GM18519 (cell line): ENCODE measurements at regions not wholly inside any gene's neighbourhood (a gene's known extent, or its start where the extent isn't known, plus 50 kb on each side); places are given as distances from the start of the nearest gene placed in this dataset.

Experiments used
- ATAC-seq: cut with Tn5 transposase; IDR thresholded peaks from one replicate; pipeline ENCODE4 v1.9.1; 2021; ENCODE audit warnings: mild to moderate bottlenecking, moderate library complexity; ENCODE audit not compliant: unreplicated experiment, low FRiP score

DNA sequence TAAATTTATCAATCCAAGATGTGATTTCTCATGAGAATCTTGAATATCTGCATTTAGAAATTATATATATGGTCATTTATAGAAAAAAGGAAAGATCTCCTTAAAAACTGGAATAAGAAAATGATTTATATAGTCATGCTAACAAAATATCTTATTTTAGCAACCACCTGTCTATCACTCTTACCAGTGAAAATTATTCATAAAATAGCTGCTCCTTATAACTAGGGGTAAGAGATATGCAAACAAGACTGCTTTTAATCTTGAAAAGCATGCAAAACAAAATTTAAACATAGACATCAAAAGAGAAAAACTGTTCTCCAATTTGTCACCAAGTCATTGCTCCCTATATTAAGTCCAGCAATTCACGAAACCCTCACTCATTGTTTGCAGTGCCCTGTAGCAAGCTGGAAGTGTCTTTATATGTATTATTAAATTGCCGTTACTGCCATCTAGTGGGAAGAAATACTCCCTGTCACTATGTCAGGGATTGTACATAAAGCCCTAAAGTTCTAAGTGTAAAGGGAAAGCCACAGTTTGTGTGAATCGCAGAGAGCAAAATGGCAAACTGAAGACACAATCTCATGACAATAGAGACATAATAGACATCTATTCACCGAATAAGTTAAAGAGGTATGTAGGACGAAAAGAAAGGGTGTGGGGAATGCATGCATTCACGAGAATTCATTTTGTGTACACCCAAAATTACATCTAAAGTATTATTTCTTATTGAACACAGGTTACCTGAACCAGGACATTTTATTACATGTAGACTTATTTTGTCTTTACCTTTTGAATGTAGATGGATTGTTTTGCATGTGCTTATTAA, 600.5 kb downstream of the USP25 start:
- peak; percentile 98 for ATAC-seq

DNA sequence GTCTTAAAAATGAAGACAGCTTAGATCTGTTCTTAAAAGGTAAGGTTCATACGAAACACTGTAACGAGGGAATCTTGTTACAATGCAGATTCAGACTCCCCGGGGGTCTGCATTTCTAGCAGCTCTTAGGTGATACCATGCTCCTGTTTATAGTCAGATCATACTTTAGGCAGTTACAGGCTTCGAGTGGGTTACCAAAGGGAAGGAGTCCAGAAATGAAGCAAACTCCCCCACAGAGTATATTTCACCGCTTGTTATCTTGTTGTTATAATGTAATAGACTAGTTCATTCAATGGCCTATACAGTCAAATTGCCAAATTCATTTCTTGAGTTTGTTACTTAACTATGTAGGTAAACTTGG, 601.1 kb downstream of the USP25 start:
- ATAC-seq, result no peak

DNA sequence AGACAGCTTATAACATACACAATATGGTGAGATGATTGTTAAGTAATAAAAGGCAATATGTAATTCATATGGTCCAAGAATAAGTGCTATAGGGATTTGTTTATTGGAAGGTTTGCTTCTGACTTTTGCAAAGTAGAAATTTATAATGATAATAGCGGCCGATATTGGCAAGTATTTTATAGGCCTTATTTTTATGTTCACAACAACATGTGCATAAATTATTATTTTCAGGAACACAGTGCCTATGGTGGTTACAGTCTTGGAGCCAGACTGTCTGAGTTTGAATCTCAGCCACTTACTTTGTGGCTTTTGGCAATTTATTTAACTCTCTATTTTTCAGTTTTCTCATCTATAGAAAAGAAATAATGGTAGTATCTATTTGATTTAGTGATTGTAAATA, 607.5 kb downstream of the USP25 start:
- ATAC-seq, result no peak

DNA sequence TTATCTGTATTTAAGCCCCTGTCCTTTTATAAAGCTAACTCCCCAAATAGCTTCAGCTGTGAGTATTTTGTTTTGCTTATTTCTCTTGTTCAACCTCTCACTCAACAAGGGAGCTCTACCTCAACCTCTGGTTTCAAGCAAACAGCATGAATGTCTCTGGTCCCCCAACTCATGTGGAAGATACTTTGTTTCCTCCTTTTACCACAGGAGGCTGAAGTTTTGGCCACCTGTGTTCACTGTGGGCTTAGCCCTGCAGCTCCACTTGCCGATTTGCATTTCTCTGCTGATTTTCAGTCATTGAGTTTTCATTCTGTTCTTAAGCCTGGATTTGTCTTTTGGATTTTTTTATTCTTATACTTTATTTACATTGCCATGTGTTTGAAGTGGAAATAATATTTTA, 613.1 kb downstream of the USP25 start:
- ATAC-seq, result no peak

DNA sequence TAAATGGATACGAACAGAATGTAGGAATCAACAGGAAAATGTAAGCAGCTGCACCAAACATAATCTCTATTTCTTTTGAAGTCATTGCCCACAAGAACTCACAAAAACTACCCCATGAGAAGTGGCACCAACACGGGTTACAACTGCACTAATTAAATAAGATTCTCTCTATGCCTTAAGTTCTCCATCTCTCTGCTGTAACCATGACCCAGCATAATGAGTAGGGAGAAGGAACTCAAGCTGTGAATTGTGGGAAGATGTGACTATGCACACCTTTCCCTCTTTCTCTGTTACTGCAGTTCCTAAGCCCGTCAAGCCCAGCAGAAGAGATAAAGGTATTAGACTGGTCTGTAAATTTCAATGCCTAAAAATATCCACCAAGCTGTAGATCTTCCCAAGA, 614.0 kb downstream of the USP25 start:
- ATAC-seq, result no peak

DNA sequence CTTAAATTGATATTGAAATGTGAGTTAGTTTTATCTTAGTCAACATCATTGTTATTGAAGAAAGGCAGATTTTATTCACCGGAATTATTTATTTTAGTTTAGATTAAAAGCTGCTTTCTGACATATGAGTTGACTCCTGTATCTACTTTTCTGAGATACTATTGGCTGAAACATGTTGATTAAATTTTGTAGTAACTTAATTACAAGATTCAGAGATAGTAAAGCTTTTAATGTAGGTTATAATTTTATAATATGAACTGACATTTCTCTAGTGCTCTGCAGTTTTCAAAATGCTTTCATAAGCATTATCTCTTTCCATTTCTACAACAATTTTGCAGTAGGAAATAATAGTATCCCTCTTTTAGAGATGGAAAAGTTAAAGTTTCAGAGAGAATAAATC, 616.0 kb downstream of the USP25 start:
- ATAC-seq, result no peak

DNA sequence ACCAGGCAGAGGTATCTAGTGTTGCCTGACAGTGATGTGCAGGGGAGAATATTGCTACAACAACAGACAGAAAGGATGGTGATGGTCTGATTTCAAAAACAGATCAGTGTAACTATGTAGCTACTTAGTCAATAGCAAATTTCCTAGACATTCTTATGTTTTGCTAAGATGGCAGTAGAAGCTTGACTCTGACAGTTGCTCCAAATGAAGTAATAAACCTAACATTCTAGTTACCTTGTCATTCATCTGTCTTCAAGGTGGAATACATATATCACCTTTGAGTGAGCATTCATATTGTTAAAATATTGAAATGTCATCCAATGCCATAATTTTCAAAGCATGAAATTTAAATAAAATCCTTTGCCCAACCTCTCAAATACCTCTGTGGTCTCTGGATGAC, 617.4 kb downstream of the USP25 start:
- ATAC-seq, result no peak

DNA sequence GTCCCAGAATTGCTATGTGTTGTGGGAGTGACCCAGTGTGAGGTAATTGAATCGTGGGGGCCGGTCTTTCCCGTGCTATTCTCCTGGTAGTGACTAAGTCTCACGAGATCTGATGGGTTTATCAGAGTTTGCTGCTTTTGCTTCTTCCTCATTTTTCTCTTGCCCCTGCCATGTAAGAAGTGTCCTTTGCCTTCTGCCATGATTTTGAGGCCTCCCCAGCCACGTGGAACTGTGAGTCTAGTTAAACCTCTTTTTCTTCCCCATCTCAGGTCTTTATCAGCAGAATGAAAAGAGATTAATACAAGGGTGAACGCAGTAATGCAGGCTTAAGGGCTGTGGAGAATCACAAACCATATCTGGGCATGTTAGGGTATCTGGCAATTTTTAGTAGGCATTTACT, 624.0 kb downstream of the USP25 start:
- no peak for ATAC-seq

DNA sequence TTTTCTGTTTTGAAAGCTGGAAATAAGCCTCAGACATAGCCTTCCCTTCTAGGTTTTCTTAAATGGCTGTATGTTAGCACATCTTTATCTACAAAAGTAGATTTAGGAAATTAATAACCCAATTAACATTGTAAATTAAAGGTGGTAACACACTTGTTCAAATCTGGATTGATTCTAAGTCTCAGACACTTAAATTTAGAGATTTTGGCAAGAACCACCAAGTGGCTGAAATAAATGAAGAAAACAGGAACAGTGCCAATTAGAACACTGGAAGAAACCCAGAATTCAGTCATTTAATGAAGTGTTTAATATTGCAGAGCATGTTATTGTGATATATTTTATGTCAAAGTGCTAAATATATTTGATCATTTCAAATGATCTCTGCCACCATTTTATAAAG, 628.2 kb downstream of the USP25 start:
- ATAC-seq, result no peak

DNA sequence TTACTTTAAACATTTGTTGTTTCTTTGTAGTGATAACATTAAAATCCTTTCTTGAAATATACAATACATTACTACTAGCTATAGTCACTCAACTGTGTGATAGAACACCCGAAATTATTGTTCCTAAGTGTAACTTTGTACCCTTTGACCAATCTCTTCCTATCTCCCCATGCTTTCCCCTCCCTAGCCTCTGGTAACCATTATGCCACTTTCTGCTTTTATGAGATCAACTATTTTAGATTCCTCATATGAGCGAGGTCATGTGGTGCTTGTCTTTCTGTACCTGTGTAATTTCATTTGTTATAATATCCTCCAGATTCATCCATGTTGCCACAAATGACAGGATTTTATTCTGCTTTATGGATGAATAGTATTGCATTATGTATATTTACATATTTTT, 629.0 kb downstream of the USP25 start:
- no peak for ATAC-seq

DNA sequence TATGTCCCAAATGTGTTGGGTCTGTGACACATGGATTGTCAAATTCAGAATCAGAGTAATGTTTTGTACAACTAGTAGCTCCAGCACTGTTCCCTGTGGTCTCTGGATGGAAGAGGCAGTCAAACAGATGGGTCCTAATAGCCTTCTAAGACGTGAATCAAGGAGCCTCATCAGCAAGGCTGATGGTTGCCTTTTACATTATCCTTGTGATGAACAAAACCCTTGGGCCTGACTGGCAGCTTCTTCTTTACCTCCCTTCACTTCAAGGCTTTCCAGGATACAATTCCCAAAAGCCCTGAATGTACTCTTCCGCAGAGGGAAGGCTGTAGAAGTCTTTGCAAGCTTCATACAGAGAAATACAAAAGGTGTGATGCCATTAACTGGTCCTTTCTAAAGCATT, 633.3 kb downstream of the USP25 start:
- no peak for ATAC-seq

DNA sequence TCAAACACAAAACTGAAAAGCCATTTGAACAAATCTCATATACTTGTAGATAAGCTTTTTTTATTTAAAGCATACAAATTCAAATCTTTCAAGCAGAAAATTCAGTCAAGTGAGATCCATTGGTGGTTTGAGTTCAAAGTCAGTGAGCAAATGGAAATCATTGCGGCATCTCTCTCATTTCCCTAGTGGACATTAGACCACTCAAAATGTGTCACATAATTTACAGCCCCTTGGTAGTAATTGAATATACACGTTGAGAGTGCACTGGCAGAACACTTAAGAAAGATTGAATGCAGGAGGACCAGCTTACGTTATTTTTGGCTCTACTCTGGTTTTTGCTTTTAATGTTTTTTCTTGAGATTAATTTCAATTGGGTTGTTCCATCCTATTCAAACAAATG, 633.7 kb downstream of the USP25 start:
- ATAC-seq, result no peak

DNA sequence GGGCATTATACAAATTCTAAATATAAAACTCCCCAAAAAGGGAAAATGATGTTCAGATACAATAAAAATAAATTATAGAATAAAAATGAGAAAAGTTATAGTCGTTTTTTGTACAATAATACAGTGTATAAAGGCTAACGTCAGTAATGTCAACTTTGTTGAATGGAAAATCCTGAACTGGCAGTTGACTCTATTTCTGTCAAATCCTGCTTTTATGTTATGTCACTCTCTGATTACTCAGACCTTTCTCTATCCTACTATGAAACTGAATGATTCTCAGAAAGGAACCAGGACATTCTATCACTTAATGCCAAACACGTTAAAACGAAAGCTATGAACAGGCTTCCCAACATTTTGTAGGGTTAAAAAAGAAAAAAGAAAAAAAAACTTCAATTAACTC, 636.4 kb downstream of the USP25 start:
- ATAC-seq, result no peak

DNA sequence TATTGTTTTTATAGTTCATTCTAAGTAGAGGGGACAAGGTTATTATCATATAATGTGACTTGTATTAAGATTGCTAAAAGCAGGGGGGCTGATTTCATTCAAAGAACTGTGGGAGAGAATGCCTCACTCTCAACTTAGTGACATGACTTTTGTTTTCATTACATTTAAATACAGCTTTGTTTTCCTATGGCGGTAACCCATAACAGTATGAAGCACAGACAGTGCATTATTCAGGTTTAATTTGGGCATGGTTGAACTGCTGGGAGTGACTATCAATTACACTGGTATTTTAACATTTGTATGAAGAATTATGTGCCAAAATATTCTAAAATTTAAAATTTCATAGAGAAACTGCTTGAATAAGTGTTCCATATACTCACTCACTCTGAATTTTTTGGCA, 637.3 kb downstream of the USP25 start:
- no peak for ATAC-seq

DNA sequence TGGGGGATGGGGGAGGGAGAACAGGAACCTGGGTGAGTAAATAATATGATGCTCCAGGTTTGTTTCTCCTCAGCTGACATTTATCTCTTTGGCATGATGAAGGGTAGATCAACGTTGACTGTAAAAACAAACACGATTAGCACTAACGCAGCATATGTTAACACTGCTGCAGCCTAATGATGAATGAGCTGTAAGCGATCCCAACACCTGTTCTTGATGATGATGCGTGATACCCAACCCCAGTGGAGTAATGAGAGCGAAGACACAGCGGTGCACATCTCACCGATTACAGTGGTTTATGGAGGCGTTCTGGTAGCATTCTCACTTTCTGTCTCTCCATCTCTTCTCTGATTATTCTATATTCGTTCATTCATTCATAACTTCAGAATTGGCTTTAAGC, 640.4 kb downstream of the USP25 start:
- no peak for ATAC-seq

DNA sequence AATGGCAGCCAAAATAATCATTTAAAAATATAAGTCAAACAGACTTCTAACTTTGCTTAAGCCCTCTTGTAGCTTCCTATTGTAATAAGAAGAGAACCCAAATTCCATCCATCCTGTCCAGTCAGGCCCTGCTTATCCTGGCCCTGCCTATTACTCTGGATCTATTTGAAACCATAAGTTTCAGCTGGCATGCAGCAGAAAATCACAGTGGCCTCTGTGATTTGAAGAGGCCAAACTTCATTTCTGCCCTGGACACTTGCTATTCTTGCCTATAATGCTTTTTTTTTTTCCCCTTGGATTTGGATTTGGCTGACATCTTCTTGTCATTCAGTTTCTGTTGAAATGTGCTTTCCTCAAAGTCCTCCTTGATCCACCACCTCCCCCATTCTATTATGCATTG, 642.8 kb downstream of the USP25 start:
- ATAC-seq, result no peak

DNA sequence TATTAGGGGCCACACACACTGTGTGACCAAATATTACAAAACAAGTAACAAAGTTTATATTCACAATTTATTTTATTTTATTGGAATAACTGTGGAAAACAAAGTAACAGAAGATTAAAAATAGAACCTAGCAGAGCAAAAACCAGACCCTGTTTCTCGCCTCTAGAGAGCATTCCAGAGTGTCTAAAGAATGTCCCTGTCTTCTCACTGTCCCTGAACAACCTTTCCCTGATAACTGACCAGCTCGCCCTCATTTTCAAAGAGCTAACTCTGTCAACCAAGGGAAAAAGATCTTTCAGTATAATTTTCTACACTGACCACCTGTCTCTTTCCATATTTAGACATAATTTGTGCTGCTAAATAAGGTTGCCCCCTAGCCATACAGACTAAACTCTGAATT, 646.9 kb downstream of the USP25 start:
- no peak for ATAC-seq

DNA sequence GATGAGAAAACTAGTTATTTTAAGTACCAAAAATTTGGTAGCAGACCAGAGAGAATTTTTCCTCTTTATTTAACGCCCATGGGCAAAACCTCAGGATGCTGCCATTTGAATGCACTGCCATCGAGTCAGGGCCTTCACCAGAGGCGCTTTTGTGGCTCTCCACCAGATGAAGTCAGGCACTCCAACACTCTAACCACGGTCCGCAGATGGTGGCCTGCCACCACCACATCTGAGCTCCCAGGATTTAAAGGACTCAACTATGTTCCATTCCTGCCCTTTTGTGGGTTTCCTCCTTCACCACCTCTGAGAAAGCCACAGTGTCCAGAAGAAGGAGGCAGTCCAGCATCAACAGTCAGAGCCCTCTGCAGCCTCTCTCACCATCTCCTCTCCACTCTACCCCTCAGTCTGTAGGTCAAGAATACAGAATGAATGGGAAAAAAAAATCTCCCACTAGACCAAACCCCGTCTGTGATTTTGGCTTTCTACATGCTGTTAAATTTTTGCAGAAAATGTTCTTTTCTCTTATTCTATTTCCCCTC, 647.4 kb downstream of the USP25 start:
- no peak for ATAC-seq

DNA sequence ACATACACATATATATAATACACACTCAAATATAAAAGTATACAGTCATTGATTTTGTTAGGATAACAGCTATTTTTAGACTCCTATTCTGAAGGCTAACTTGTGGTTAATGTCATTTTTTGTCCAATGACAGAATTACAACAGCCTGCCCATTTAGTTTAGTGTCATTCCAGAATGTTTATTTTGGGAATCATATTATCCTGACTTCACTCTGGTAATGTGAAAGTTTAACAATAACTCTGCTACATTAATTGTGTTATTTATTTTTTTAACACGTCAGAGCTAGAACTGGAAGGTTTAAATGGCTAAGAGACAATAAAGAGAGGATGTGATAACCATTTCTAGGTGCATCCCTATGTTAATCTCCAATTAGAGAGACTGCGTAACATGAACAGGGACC, 648.1 kb downstream of the USP25 start:
- no peak for ATAC-seq

DNA sequence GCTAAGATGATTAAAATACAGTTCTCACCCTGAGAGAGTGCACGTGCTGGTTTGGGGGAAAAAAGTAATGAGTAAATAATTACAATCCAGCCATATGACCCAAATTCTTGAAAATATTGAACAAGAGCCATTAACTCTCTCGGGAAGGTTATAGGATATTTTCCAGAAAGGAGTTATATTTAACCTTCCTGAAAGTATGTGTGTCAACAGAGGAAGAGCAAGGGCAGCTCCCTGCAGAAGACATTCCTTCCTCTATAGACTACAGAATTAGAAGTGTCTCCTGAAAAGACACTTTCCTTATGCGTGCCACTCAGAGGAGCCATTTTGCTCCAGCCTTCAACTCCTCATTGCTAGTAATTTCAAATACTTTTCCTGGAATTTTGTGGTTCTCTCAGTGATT, 648.7 kb downstream of the USP25 start:
- ATAC-seq, result no peak

DNA sequence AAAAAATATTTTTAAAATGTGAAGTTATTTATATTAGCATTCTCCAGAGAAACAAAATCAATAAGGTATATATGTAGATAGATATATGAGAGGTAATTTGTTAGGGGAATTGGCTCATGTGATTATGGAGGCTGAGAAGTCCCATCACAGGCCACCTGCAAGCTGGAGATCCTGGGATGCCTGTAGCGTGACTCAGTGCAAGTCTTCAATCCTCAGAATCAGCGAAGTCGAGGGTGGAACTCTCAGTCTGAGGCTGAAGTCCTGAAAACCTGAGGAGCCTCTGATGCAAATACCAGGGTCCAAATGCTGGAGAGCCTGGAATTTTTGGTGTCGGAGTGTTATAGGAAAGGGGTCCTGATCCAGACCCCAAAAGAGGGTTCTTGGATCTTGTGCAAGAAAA, 658.5 kb downstream of the USP25 start:
- ATAC-seq, result no peak

DNA sequence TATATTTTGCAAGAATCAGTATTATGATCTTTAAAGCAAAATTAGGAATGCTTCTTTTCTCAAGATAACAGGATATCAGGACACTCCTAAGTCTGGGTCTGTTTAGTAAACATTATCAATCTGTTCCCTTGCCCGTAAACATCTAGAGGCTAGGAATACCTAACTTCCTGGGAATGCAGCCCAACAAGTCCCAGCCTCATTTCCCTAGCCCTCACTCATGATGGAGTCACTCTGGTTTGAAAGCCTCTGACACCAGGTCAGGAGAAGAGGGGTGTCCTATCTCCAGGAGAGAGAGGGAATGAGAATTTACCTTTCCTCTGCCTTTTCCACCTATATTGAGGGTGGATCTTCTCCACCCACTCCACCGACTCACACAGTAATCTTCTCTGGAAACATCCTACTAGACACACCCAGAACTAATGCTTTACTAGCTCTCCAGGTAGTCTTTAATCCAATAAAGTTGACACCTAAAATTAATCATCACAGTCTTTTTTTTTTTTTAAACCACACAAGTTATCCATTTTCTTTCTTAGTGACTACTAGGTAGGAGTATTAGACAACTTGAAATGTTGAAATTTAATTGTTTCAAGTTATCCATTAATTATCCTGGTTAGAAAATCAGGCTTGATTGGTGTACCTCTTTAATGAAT, 659.3 kb downstream of the USP25 start:
- no peak for ATAC-seq
